Stomach (tissue), 4 donors: ENCODE measurements at regions not wholly inside any gene's neighbourhood (a gene's known extent, or its start where the extent isn't known, plus 50 kb on each side); places are given as distances from the start of the nearest gene placed in this dataset.
"Not testable (repeated sequence)": the region's sequence is repeated elsewhere in the genome, so short reads cannot be mapped to it uniquely, and the experiment has no call there.

ENCODE experiments used
- CTCF ChIP-seq, 7 experiments: fragments of 450-650 bp in 4 of 7; fragments of 200-600 bp in 3 of 7; sonication (generic) in 3 of 7; IDR thresholded peaks; one replicate each; pipeline ENCODE4 v1.5.1; 2016 to 2019; ENCODE audit warnings: antibody characterized with exemption in 7 of 7, control low read depth in 2 of 7, mild to moderate bottlenecking in 1 of 7
- POLR2A ChIP-seq, 4 donors: fragments of 450-650 bp; IDR thresholded peaks; one replicate each; pipeline ENCODE4 v1.6.1; 2016; ENCODE audit warnings: antibody characterized with exemption in 4 of 4, control low read depth in 2 of 4, mild to moderate bottlenecking in 1 of 4, moderate library complexity in 1 of 4
- POLR2AphosphoS5 ChIP-seq, 3 donors: sonication (generic); formaldehyde crosslinking; IDR thresholded peaks; one replicate each; pipeline ENCODE4 v1.6.1; 2016; ENCODE audit warnings: antibody characterized with exemption in 3 of 3

GRCh38 chr1:197996259-197996512 is 79.0 kb downstream of the LHX9 start:
- not testable (repeated sequence) for TF ChIP-seq POLR2AphosphoS5, CTCF, POLR2A (IDR thresholded peaks at IDR 0.05)
